NCI-H2171 (cell line): ENCODE measurements at regions not wholly inside any gene's neighbourhood (a gene's known extent, or its start where the extent isn't known, plus 50 kb on each side); places are given as distances from the start of the nearest gene placed in this dataset.
"Not testable (repeated sequence)": the region's sequence is repeated elsewhere in the genome, so short reads cannot be mapped to it uniquely, and the experiment has no call there.

Source experiments
- DNase-seq: peaks from one replicate; lab custom pipeline; 2025; lab: John Stamatoyannopoulos, UW

GRCh38 chr16:75780669-75781068 is 54.4 kb upstream of the CPHXL start:
- no peak for DNase-seq

GRCh38 chr16:75781683-75782343 is 55.5 kb upstream of the CPHXL start:
- DNase-seq = no peak

GRCh38 chr16:75787440-75787839 is 61.1 kb upstream of the CPHXL start:
- DNase-seq = no peak

GRCh38 chr16:75789237-75789636 is 62.9 kb upstream of the CPHXL start:
- peak; percentile 46 for DNase-seq

- DNase-seq = no peak
Measured at GRCh38 chr16:75792771-75793492, 66.6 kb upstream of the CPHXL start.

GRCh38 chr16:75793641-75794040 is 67.4 kb upstream of the CPHXL start:
- no peak for DNase-seq

GRCh38 chr16:75794426-75794825 is 68.1 kb upstream of the CPHXL start:
- DNase-seq = no peak

GRCh38 chr16:75798714-75799113 is 72.4 kb upstream of the CPHXL start:
- no peak for DNase-seq

- no peak for DNase-seq
Measured at GRCh38 chr16:75801307-75801706, 75.0 kb upstream of the CPHXL start.

- DNase-seq = no peak
Measured at GRCh38 chr16:75803753-75804152, 77.5 kb upstream of the CPHXL start.

- no peak for DNase-seq
Measured at GRCh38 chr16:75804368-75804767, 78.1 kb upstream of the CPHXL start.

- no peak for DNase-seq
Measured at GRCh38 chr16:75805946-75806345, 79.7 kb upstream of the CPHXL start.

GRCh38 chr16:75806487-75806886 is 80.2 kb upstream of the CPHXL start:
- DNase-seq = no peak

- DNase-seq = no peak
Measured at GRCh38 chr16:75810342-75810741, 84.1 kb upstream of the CPHXL start.

GRCh38 chr16:75811020-75811634 is 84.8 kb upstream of the CPHXL start:
- no peak for DNase-seq

GRCh38 chr16:75818491-75818890 is 92.2 kb upstream of the CPHXL start:
- DNase-seq = no peak

GRCh38 chr16:75820672-75821071 is 94.4 kb upstream of the CPHXL start:
- no peak for DNase-seq

GRCh38 chr16:75821117-75821516 is 94.8 kb upstream of the CPHXL start:
- no peak for DNase-seq

- not testable (repeated sequence) for DNase-seq
Measured at GRCh38 chr16:75825750-75826149, 99.5 kb upstream of the CPHXL start.

GRCh38 chr16:75827372-75828038 is 101.2 kb upstream of the CPHXL start:
- not testable (repeated sequence) for DNase-seq

GRCh38 chr16:75833385-75833784 is 107.1 kb upstream of the CPHXL start:
- not testable (repeated sequence) for DNase-seq

- no peak for DNase-seq
Measured at GRCh38 chr16:75836347-75837010, 110.2 kb upstream of the CPHXL start.
